ENCODE measurements at regions not wholly inside any gene's neighbourhood (a gene's known extent, or its start where the extent isn't known, plus 50 kb on each side); places are given as distances from the start of the nearest gene placed in this dataset.

- no peaks in the 10 kb centered on the region for H4K20me1 ChIP-seq (replicated peaks; ENCODE audit: insufficient read depth)
- no peaks in the 10 kb centered on the region for H3K4me1 ChIP-seq (ENCODE audit: insufficient read depth)
- Mint-ChIP-seq H3K4me1 (no peaks in the 10 kb centered on the region), H3K9me3 (peaks cover 3% of the 10 kb centered on the region; the same call in 1 of the 3 replicates), H3K36me3 (ENCODE audit: low read depth) (no peaks in the 10 kb centered on the region), H3K27me3 (ENCODE audit: insufficient read depth, low read depth, poor library complexity) (peaks cover 2% of the 10 kb centered on the region), H3K4me3 (no peak overlapping the region), H3K27ac (no peak overlapping the region)
- DNase-seq (ENCODE audit: low spot score), result no peak
- no peaks in the 10 kb centered on the region for H3K27me3 ChIP-seq (ENCODE audit: insufficient read depth)
- no peaks in the 10 kb centered on the region for H3F3A ChIP-seq (replicated peaks; ENCODE audit: low read depth)
- H3K27ac ChIP-seq (ENCODE audit: low read depth), result no peak overlapping the region
- H2AFZ ChIP-seq, result no peak overlapping the region
- no peaks in the 10 kb centered on the region for H3K36me3 ChIP-seq (ENCODE audit: insufficient read depth)
- ATAC-seq, result no peak
- no peak overlapping the region for H3K4me2 ChIP-seq
- H3K4me3 ChIP-seq, result no peak overlapping the region
- TF ChIP-seq, protein P1, sequence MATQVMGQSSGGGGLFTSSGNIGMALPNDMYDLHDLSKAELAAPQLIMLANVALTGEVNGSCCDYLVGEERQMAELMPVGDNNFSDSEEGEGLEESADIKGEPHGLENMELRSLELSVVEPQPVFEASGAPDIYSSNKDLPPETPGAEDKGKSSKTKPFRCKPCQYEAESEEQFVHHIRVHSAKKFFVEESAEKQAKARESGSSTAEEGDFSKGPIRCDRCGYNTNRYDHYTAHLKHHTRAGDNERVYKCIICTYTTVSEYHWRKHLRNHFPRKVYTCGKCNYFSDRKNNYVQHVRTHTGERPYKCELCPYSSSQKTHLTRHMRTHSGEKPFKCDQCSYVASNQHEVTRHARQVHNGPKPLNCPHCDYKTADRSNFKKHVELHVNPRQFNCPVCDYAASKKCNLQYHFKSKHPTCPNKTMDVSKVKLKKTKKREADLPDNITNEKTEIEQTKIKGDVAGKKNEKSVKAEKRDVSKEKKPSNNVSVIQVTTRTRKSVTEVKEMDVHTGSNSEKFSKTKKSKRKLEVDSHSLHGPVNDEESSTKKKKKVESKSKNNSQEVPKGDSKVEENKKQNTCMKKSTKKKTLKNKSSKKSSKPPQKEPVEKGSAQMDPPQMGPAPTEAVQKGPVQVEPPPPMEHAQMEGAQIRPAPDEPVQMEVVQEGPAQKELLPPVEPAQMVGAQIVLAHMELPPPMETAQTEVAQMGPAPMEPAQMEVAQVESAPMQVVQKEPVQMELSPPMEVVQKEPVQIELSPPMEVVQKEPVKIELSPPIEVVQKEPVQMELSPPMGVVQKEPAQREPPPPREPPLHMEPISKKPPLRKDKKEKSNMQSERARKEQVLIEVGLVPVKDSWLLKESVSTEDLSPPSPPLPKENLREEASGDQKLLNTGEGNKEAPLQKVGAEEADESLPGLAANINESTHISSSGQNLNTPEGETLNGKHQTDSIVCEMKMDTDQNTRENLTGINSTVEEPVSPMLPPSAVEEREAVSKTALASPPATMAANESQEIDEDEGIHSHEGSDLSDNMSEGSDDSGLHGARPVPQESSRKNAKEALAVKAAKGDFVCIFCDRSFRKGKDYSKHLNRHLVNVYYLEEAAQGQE (IDR thresholded peaks at IDR 0.05; ENCODE audit: unreplicated experiment), result no peak
- TF ChIP-seq POLR2AphosphoS5 (IDR thresholded peaks at IDR 0.05; ENCODE audit: low read depth) (no peak), EZH2 (IDR thresholded peaks at IDR 0.05; ENCODE audit: low read depth, unreplicated experiment) (no peak), STAT1 (IDR thresholded peaks at IDR 0.05; ENCODE audit: unreplicated experiment) (no peak), EZH2phosphoT487 (IDR thresholded peaks at IDR 0.05; ENCODE audit: unreplicated experiment) (no peak), ZNF331 (CRISPR knock-in tag; IDR thresholded peaks at IDR 0.05; ENCODE audit: low read depth) (no peak), CREB1 (CRISPR knock-in tag; IDR thresholded peaks at IDR 0.05; ENCODE audit: low read depth) (no peak), ZNF114 (CRISPR knock-in tag; IDR thresholded peaks at IDR 0.05) (no peak), JUNB (IDR thresholded peaks at IDR 0.05; ENCODE audit: unreplicated experiment) (no peak), NANOG (IDR thresholded peaks at IDR 0.05; ENCODE audit: borderline replicate concordance) (no peak)
- TF ChIP-seq, protein P2, sequence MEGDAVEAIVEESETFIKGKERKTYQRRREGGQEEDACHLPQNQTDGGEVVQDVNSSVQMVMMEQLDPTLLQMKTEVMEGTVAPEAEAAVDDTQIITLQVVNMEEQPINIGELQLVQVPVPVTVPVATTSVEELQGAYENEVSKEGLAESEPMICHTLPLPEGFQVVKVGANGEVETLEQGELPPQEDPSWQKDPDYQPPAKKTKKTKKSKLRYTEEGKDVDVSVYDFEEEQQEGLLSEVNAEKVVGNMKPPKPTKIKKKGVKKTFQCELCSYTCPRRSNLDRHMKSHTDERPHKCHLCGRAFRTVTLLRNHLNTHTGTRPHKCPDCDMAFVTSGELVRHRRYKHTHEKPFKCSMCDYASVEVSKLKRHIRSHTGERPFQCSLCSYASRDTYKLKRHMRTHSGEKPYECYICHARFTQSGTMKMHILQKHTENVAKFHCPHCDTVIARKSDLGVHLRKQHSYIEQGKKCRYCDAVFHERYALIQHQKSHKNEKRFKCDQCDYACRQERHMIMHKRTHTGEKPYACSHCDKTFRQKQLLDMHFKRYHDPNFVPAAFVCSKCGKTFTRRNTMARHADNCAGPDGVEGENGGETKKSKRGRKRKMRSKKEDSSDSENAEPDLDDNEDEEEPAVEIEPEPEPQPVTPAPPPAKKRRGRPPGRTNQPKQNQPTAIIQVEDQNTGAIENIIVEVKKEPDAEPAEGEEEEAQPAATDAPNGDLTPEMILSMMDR (conservative IDR thresholded peaks at IDR 0.05; ENCODE audit: low read depth in 2 of 2), result no peak
- TF ChIP-seq, protein P3, sequence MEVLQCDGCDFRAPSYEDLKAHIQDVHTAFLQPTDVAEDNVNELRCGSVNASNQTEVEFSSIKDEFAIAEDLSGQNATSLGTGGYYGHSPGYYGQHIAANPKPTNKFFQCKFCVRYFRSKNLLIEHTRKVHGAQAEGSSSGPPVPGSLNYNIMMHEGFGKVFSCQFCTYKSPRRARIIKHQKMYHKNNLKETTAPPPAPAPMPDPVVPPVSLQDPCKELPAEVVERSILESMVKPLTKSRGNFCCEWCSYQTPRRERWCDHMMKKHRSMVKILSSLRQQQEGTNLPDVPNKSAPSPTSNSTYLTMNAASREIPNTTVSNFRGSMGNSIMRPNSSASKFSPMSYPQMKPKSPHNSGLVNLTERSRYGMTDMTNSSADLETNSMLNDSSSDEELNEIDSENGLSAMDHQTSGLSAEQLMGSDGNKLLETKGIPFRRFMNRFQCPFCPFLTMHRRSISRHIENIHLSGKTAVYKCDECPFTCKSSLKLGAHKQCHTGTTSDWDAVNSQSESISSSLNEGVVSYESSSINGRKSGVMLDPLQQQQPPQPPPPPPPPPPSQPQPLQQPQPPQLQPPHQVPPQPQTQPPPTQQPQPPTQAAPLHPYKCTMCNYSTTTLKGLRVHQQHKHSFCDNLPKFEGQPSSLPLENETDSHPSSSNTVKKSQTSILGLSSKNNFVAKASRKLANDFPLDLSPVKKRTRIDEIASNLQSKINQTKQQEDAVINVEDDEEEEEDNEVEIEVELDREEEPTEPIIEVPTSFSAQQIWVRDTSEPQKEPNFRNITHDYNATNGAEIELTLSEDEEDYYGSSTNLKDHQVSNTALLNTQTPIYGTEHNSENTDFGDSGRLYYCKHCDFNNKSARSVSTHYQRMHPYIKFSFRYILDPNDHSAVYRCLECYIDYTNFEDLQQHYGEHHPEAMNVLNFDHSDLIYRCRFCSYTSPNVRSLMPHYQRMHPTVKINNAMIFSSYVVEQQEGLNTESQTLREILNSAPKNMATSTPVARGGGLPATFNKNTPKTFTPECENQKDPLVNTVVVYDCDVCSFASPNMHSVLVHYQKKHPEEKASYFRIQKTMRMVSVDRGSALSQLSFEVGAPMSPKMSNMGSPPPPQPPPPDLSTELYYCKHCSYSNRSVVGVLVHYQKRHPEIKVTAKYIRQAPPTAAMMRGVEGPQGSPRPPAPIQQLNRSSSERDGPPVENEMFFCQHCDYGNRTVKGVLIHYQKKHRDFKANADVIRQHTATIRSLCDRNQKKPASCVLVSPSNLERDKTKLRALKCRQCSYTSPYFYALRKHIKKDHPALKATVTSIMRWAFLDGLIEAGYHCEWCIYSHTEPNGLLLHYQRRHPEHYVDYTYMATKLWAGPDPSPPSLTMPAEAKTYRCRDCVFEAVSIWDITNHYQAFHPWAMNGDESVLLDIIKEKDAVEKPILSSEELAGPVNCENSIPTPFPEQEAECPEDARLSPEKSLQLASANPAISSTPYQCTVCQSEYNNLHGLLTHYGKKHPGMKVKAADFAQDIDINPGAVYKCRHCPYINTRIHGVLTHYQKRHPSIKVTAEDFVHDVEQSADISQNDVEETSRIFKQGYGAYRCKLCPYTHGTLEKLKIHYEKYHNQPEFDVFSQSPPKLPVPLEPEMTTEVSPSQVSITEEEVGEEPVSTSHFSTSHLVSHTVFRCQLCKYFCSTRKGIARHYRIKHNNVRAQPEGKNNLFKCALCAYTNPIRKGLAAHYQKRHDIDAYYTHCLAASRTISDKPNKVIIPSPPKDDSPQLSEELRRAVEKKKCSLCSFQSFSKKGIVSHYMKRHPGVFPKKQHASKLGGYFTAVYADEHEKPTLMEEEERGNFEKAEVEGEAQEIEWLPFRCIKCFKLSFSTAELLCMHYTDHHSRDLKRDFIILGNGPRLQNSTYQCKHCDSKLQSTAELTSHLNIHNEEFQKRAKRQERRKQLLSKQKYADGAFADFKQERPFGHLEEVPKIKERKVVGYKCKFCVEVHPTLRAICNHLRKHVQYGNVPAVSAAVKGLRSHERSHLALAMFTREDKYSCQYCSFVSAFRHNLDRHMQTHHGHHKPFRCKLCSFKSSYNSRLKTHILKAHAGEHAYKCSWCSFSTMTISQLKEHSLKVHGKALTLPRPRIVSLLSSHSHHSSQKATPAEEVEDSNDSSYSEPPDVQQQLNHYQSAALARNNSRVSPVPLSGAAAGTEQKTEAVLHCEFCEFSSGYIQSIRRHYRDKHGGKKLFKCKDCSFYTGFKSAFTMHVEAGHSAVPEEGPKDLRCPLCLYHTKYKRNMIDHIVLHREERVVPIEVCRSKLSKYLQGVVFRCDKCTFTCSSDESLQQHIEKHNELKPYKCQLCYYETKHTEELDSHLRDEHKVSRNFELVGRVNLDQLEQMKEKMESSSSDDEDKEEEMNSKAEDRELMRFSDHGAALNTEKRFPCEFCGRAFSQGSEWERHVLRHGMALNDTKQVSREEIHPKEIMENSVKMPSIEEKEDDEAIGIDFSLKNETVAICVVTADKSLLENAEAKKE (CRISPR knock-in tag; IDR thresholded peaks at IDR 0.05), result no peak
- TF ChIP-seq, protein P4, sequence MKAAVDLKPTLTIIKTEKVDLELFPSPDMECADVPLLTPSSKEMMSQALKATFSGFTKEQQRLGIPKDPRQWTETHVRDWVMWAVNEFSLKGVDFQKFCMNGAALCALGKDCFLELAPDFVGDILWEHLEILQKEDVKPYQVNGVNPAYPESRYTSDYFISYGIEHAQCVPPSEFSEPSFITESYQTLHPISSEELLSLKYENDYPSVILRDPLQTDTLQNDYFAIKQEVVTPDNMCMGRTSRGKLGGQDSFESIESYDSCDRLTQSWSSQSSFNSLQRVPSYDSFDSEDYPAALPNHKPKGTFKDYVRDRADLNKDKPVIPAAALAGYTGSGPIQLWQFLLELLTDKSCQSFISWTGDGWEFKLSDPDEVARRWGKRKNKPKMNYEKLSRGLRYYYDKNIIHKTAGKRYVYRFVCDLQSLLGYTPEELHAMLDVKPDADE (IDR thresholded peaks at IDR 0.05), result no peak
- H3K9me2 ChIP-seq (ENCODE audit: insufficient read depth), result no peaks in the 10 kb centered on the region
- H3K79me2 ChIP-seq (replicated peaks; ENCODE audit: insufficient read depth), result no peaks in the 10 kb centered on the region
Measured at GRCh38 chr4:162803378-162803777, 363.3 kb downstream of the NAF1 start.
